ENCODE measurements at regions not wholly inside any gene's neighbourhood (a gene's known extent, or its start where the extent isn't known, plus 50 kb on each side); places are given as distances from the start of the nearest gene placed in this dataset.

- H3K9me3 ChIP-seq (ENCODE audit: control insufficient read depth in 1 of 2, insufficient read depth in 1 of 2, low read depth in 1 of 2, low read length in 2 of 2): no peaks in the 10 kb centered on the region
- H3K4me1 ChIP-seq (ENCODE audit: control insufficient read depth in 1 of 2, insufficient read depth in 2 of 2, low read length in 2 of 2): no peaks in the 10 kb centered on the region
- H3K4me2 ChIP-seq (ENCODE audit: low read length): no peak overlapping the region
- RAD21 ChIA-PET (ENCODE audit: low non-redundant PET in 1 of 2, low total read pairs in 2 of 2, uncharacterized antibody in 2 of 2, unreplicated experiment in 2 of 2): no interaction called here
- H2AFZ ChIP-seq (ENCODE audit: low read depth, low read length, poor library complexity, severe bottlenecking): no peak overlapping the region
- H3K27me3 ChIP-seq (ENCODE audit: insufficient read depth, low read length): peaks cover 3% of the 10 kb centered on the region; the same call in 1 of the 2 replicates
- POLR2A ChIA-PET: no interaction called here
- BruUV-seq (replicated peaks): no TSS peak
- no peak for TF ChIP-seq FOSL1 (IDR thresholded peaks at IDR 0.05; ENCODE audit: low read depth)
- TF ChIP-seq ATF3 (IDR thresholded peaks at IDR 0.05): no peak
- TF ChIP-seq TCF7L2 (IDR thresholded peaks at IDR 0.05; ENCODE audit: borderline replicate concordance, extremely low read depth, insufficient read depth, insufficient read length): no peak
- no peak for TF ChIP-seq CEBPB (IDR thresholded peaks at IDR 0.05; ENCODE audit: low read depth)
- TF ChIP-seq ZNF274 (IDR thresholded peaks at IDR 0.05; ENCODE audit: low read depth, low read length): no peak
- H3K79me2 ChIP-seq (ENCODE audit: insufficient read depth, low read length): no peaks in the 10 kb centered on the region
- intact Hi-C loops (cut with micrococcal nuclease): no loop called here
- no peaks in the 10 kb centered on the region for H3K9me2 ChIP-seq (ENCODE audit: insufficient read depth)
- H3K27ac ChIP-seq (ENCODE audit: low read depth, low read length): no peak overlapping the region
- CTCF ChIA-PET: no interaction called here
- H3K4me3 ChIP-seq (replicated peaks in 1 of 2; ENCODE audit: low read depth in 1 of 2, low read length in 2 of 2): no peak overlapping the region
- H3K36me3 ChIP-seq (ENCODE audit: control insufficient read depth in 1 of 2, insufficient read depth in 2 of 2, low read length in 2 of 2): no peaks in the 10 kb centered on the region
- no peak for ATAC-seq
- no peak overlapping the region for H3K9ac ChIP-seq (ENCODE audit: low read length)
- no peak for DNase-seq (ENCODE audit: low read depth, low spot score)
- no peaks in the 10 kb centered on the region for H4K20me1 ChIP-seq (ENCODE audit: insufficient read depth)
These were observed 557.4 kb downstream of the BNC2 start for GRCh38 chr9:16312962-16313546.

GRCh38 chr9:16314476-16314875, 556.0 kb downstream of the BNC2 start:
- ChIA-PET CTCF (no interaction called here), POLR2A (no interaction called here), RAD21 (ENCODE audit: low non-redundant PET in 1 of 2, low total read pairs in 2 of 2, uncharacterized antibody in 2 of 2, unreplicated experiment in 2 of 2) (no interaction called here)
- DNase-seq (ENCODE audit: low read depth, low spot score) (no peak), ATAC-seq (no peak)
- H3K4me2 ChIP-seq (ENCODE audit: low read length): no peak overlapping the region
- no peaks in the 10 kb centered on the region for H4K20me1 ChIP-seq (ENCODE audit: insufficient read depth)
- H3K27ac ChIP-seq (ENCODE audit: low read depth, low read length): no peak overlapping the region
- H3K27me3 ChIP-seq (ENCODE audit: insufficient read depth, low read length): no peaks in the 10 kb centered on the region
- no peaks in the 10 kb centered on the region for H3K9me3 ChIP-seq (ENCODE audit: control insufficient read depth in 1 of 2, insufficient read depth in 1 of 2, low read depth in 1 of 2, low read length in 2 of 2)
- no peaks in the 10 kb centered on the region for H3K4me1 ChIP-seq (ENCODE audit: control insufficient read depth in 1 of 2, insufficient read depth in 2 of 2, low read length in 2 of 2)
- H3K9ac ChIP-seq (ENCODE audit: low read length): no peak overlapping the region
- no peak overlapping the region for H2AFZ ChIP-seq (ENCODE audit: low read depth, low read length, poor library complexity, severe bottlenecking)
- BruUV-seq (replicated peaks): no TSS peak
- no peaks in the 10 kb centered on the region for H3K79me2 ChIP-seq (ENCODE audit: insufficient read depth, low read length)
- no peaks in the 10 kb centered on the region for H3K36me3 ChIP-seq (ENCODE audit: control insufficient read depth in 1 of 2, insufficient read depth in 2 of 2, low read length in 2 of 2)
- intact Hi-C loops (cut with micrococcal nuclease): no loop called here
- no peak overlapping the region for H3K4me3 ChIP-seq (replicated peaks in 1 of 2; ENCODE audit: low read depth in 1 of 2, low read length in 2 of 2)
- H3K9me2 ChIP-seq (ENCODE audit: insufficient read depth): no peaks in the 10 kb centered on the region
- TF ChIP-seq RAD21 (IDR thresholded peaks at IDR 0.05; ENCODE audit: low read depth) (no peak), SIN3A (IDR thresholded peaks at IDR 0.05; ENCODE audit: low read depth) (no peak), EGR1 (IDR thresholded peaks at IDR 0.05; ENCODE audit: low read depth) (no peak), CTCF (IDR thresholded peaks at IDR 0.05 in 2 of 3, conservative IDR thresholded peaks at IDR 0.05 in 1 of 3; ENCODE audit: borderline replicate concordance in 1 of 3, insufficient read depth in 1 of 3, low read depth in 2 of 3, low read length in 2 of 3) (no peak), EZH2 (IDR thresholded peaks at IDR 0.05) (no peak), REST (IDR thresholded peaks at IDR 0.05; ENCODE audit: low read depth) (no peak), ZBTB33 (IDR thresholded peaks at IDR 0.05; ENCODE audit: extremely low read depth, insufficient replicate concordance, low read length) (no peak), POLR2AphosphoS5 (IDR thresholded peaks at IDR 0.05; ENCODE audit: low read depth, low read length) (no peak)
